ENCODE measurements at regions not wholly inside any gene's neighbourhood (a gene's known extent, or its start where the extent isn't known, plus 50 kb on each side); places are given as distances from the start of the nearest gene placed in this dataset.

GRCh38 chr20:51138576-51138975, 115.7 kb upstream of the KCNG1 start:
- TF ChIP-seq CTCF (IDR thresholded peaks at IDR 0.05) (no peak), POLR2A (IDR thresholded peaks at IDR 0.05) (no peak)

Measured in lower leg skin (tissue), 3 donors.